SW480 (cell line): ENCODE measurements at regions not wholly inside any gene's neighbourhood (a gene's known extent, or its start where the extent isn't known, plus 50 kb on each side); places are given as distances from the start of the nearest gene placed in this dataset.
"Not testable (repeated sequence)": the region's sequence is repeated elsewhere in the genome, so short reads cannot be mapped to it uniquely, and the experiment has no call there.

Experiments
- DNase-seq: peaks from one replicate; pipeline ENCODE4 v3.0.0-alpha.2; 2016; ENCODE audit warnings: low spot score

GRCh38 chr20:24418731-24419130, 50.7 kb upstream of the SYNDIG1 start:
- no peak for DNase-seq

GRCh38 chr20:24417485-24417884, 51.9 kb upstream of the SYNDIG1 start:
- no peak for DNase-seq

GRCh38 chr20:24415444-24415843, 54.0 kb upstream of the SYNDIG1 start:
- DNase-seq: not testable (repeated sequence)

GRCh38 chr20:24411834-24412216, 57.6 kb upstream of the SYNDIG1 start:
- DNase-seq: no peak

- DNase-seq: no peak
These were observed 58.2 kb upstream of the SYNDIG1 start for GRCh38 chr20:24411003-24411833.

- no peak for DNase-seq
These were observed 62.3 kb upstream of the SYNDIG1 start for GRCh38 chr20:24407151-24407550.

- no peak for DNase-seq
These were observed 62.7 kb upstream of the SYNDIG1 start for GRCh38 chr20:24406750-24407149.

- DNase-seq: no peak
These were observed 63.2 kb upstream of the SYNDIG1 start for GRCh38 chr20:24406251-24406650.

- DNase-seq: peak; percentile 26
These were observed 63.6 kb upstream of the SYNDIG1 start for GRCh38 chr20:24405810-24406209.

- no peak for DNase-seq
These were observed 66.0 kb upstream of the SYNDIG1 start for GRCh38 chr20:24403406-24403805.

GRCh38 chr20:24402188-24402587, 67.2 kb upstream of the SYNDIG1 start:
- DNase-seq: no peak

- DNase-seq: no peak
These were observed 74.3 kb upstream of the SYNDIG1 start for GRCh38 chr20:24395151-24395550.

- no peak for DNase-seq
These were observed 75.5 kb upstream of the SYNDIG1 start for GRCh38 chr20:24393903-24394302.

- DNase-seq: no peak
These were observed 76.8 kb upstream of the SYNDIG1 start for GRCh38 chr20:24392612-24393011.

- no peak for DNase-seq
These were observed 79.7 kb upstream of the SYNDIG1 start for GRCh38 chr20:24389686-24390085.

GRCh38 chr20:24388828-24389380, 80.5 kb upstream of the SYNDIG1 start:
- DNase-seq: no peak

GRCh38 chr20:24385547-24385946, 83.9 kb upstream of the SYNDIG1 start:
- no peak for DNase-seq

GRCh38 chr20:24384865-24385264, 84.6 kb upstream of the SYNDIG1 start:
- DNase-seq: no peak

GRCh38 chr20:24382743-24383142, 86.7 kb upstream of the SYNDIG1 start:
- DNase-seq: no peak

- DNase-seq: no peak
These were observed 87.1 kb upstream of the SYNDIG1 start for GRCh38 chr20:24382331-24382730.

- no peak for DNase-seq
These were observed 87.5 kb upstream of the SYNDIG1 start for GRCh38 chr20:24381886-24382285.

- peak; percentile 23 for DNase-seq
These were observed 89.9 kb upstream of the SYNDIG1 start for GRCh38 chr20:24379484-24379927.

GRCh38 chr20:24378661-24379483, 90.6 kb upstream of the SYNDIG1 start:
- no peak for DNase-seq
